Fibroblast of villous mesenchyme (primary cell): ENCODE measurements at regions not wholly inside any gene's neighbourhood (a gene's known extent, or its start where the extent isn't known, plus 50 kb on each side); places are given as distances from the start of the nearest gene placed in this dataset.
"Not testable (repeated sequence)": the region's sequence is repeated elsewhere in the genome, so short reads cannot be mapped to it uniquely, and the experiment has no call there.

Experiments
- DNase-seq: peaks from one replicate; pipeline ENCODE4 v3.0.0-alpha.2; 2010; ENCODE audit warnings: low read depth
- H3K4me3 ChIP-seq: 2 replicates; pipeline ENCODE4 v1.5.1; 2011; ENCODE audit warnings: low read depth, mild to moderate bottlenecking, low read length
- TF ChIP-seq, protein P1 (sequence below): IDR thresholded peaks from 2 replicates; pipeline ENCODE4 v1.5.1; 2012; ENCODE audit warnings: low read depth, mild to moderate bottlenecking, low read length; ENCODE audit not compliant: insufficient read depth

DNA sequence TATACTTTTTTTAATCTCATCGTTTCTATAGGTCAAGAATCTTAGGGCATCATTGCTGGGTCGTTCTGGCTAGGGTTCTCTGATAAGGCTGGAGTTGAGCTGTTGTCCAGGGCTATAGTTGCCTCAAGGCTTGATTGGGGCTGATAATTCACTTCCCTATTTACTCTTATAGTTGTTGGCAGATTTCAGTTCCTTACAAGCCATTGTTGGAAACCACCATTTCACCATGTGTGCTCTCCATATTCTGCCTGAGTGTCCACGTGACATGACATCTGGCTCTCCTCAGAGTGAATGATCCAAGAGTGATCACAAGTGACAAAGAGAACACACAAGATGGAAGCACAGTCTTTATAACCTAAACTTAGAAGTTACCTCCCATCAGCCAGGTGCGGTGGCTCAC, 852.2 kb downstream of the EFNA5 start:
- no peak overlapping the region for H3K4me3 ChIP-seq

DNA sequence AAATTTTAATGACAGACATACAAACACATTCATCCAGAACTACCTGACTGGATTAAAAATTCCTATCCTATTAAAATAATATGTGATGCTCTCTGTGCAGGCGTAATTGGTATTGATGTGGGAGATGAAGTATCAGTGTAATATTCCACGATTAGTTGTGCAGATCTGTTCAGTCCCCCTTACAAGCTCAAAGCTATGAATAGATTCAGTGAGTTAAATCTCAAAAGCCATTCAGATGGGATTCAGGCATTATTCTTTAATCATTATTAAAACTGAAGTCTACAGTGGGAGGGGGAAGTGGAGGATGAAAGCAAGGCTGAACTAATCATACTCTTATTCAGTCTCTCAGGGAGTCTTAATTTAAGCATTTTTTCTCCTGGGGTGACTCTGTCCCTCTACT, 855.8 kb downstream of the EFNA5 start:
- TF ChIP-seq, protein P1, sequence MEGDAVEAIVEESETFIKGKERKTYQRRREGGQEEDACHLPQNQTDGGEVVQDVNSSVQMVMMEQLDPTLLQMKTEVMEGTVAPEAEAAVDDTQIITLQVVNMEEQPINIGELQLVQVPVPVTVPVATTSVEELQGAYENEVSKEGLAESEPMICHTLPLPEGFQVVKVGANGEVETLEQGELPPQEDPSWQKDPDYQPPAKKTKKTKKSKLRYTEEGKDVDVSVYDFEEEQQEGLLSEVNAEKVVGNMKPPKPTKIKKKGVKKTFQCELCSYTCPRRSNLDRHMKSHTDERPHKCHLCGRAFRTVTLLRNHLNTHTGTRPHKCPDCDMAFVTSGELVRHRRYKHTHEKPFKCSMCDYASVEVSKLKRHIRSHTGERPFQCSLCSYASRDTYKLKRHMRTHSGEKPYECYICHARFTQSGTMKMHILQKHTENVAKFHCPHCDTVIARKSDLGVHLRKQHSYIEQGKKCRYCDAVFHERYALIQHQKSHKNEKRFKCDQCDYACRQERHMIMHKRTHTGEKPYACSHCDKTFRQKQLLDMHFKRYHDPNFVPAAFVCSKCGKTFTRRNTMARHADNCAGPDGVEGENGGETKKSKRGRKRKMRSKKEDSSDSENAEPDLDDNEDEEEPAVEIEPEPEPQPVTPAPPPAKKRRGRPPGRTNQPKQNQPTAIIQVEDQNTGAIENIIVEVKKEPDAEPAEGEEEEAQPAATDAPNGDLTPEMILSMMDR = no peak
- DNase-seq = no peak
- H3K4me3 ChIP-seq = no peak overlapping the region

More for the DNA sequence above, 852.2 kb downstream of the EFNA5 start:
- TF ChIP-seq, protein P1 = no peak
- no peak for DNase-seq

DNA sequence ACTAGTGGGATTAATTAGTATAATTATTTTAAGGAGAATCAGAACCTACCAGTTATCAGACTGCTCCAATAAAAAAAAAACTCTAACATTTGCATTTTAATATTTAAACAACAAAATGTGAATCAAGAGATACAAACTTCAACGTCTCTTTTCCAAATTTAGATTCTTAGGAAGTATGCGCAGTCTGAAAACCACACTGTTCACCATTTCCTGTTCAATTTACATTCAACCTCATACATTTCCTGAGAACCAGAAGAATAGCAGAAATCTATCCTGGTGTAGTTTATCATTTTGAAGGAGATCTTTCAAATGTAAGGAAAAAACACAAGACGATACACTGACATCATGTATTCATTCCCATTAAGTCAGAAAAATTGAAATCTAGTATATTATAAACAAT, 869.2 kb downstream of the EFNA5 start:
- TF ChIP-seq, protein P1 = no peak
- no peak for DNase-seq
- H3K4me3 ChIP-seq = no peak overlapping the region

DNA sequence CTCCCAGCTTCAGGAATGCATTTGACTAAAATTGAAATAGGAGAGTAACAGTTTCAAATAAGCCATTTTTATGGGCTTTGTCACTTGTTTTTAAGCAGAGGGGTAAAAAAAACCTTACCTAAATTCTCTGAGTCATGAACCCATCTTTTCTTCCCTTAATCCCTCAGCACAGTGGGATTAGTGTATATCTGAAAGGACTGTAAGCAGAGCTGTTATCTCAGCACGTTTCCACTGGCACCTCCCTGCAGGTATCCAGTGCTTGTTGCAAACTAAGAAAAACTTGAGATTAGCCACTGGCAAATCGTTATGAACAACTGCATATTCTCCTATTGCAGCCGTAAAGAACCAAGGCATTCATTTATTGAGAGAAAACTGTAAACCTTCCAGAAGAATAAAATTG, 872.7 kb downstream of the EFNA5 start:
- H3K4me3 ChIP-seq = no peak overlapping the region
- DNase-seq = no peak
- TF ChIP-seq, protein P1 = no peak

DNA sequence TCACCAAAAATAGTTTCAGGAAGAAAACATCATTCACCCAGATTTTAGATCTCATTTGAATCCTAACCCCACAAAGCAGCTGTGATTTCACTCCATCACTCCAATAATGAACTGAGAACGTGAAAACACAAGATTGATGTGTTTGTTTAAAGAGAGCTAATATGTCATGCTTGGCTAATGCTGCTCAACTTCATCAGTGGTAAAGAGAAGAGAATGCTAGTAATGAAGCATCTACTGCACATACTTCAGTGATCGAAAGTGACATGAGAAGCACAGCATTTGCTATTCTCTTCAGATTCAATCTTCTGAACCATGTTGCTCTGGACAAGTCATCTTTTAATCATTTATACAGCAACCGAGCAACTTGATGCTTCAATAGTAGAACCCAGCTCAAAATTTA, 874.7 kb downstream of the EFNA5 start:
- no peak overlapping the region for H3K4me3 ChIP-seq
- no peak for DNase-seq
- TF ChIP-seq, protein P1 = no peak

DNA sequence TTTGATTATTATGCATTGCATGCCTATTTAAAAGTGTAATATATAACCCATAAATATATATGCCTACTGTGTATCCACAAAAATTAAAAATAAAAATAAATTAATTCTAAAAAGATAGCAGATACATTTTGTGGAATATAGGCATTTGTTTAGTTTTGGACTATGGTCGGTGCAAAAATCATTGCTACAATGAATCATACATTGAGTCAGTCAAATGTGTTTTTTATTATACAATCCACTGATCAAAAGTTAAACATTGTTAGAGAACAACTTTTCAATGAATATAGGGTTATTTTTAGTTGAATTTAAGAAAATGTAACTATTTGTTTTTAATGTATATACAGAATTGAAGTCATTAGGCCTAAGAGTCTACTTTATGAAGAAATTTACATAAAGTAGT, 885.9 kb downstream of the EFNA5 start:
- no peak for DNase-seq
- H3K4me3 ChIP-seq = no peak overlapping the region

DNA sequence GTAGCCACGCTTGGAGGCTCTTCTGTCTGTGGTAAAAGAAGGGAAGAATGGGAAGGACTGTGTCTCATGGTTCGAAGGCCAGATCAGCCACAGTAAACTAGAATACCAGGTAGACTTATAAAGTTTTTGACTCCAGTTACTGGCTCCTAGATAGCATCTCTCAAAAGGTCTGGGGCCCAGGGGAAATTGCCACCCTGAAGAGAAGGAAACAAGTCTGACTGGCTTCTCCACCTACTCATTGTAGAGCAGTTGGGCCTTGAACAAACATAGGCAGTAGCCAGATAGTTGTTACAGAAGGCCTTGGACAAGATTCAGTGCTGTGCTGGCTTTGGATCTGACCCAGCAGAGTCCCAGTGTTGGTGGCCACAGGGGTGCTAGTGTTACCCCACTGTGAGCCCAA, 890.4 kb downstream of the EFNA5 start:
- TF ChIP-seq, protein P1 = no peak
- no peak overlapping the region for H3K4me3 ChIP-seq
- no peak for DNase-seq

More for the DNA sequence above, 885.9 kb downstream of the EFNA5 start:
- TF ChIP-seq, protein P1 = no peak

DNA sequence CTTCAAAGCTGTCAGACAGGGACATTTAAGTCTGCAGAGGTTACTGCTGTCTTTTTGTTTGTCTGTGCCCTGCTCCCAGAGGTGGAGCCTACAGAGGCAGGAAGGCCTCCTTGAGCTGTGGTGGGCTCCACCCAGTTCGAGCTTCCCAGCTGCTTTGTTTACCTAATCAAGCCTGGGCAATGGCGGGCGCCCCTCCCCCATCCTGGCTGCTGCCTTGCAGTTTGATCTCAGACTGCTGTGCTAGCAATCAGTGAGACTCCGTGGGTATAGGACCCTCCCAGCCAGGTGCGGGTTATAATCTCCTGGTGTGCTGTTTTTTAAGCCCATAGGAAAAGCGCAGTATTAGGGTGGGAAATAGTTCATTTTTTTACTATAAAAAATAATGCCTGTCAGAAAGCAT, 894.2 kb downstream of the EFNA5 start:
- H3K4me3 ChIP-seq, DNase-seq: not testable (repeated sequence)
